Gastrocnemius medialis (tissue), 4 donors: ENCODE measurements at regions not wholly inside any gene's neighbourhood (a gene's known extent, or its start where the extent isn't known, plus 50 kb on each side); places are given as distances from the start of the nearest gene placed in this dataset.

Experiments
- POLR2A ChIP-seq, 2 donors: fragments of 450-650 bp; IDR thresholded peaks; one replicate each; pipeline ENCODE4 v1.6.1; 2017; ENCODE audit warnings: antibody characterized with exemption in 2 of 2, mild to moderate bottlenecking in 2 of 2, moderate library complexity in 2 of 2
- TF ChIP-seq, protein P1 (sequence below), 5 experiments: fragments of 450-650 bp in 3 of 5; fragments of 200-600 bp in 2 of 5; sonication (generic) in 2 of 5; IDR thresholded peaks in 4 of 5; conservative IDR thresholded peaks in 1 of 5; 1 replicate in 4 of 5; 2 replicates in 1 of 5; pipeline ENCODE4 v1.5.1; 2016 to 2019; ENCODE audit warnings: antibody characterized with exemption in 5 of 5, mild to moderate bottlenecking in 3 of 5, moderate library complexity in 3 of 5

GRCh38 chr19:34580055-34580336, 97.0 kb downstream of the SCGB2B2 start:
- TF ChIP-seq, protein P1, sequence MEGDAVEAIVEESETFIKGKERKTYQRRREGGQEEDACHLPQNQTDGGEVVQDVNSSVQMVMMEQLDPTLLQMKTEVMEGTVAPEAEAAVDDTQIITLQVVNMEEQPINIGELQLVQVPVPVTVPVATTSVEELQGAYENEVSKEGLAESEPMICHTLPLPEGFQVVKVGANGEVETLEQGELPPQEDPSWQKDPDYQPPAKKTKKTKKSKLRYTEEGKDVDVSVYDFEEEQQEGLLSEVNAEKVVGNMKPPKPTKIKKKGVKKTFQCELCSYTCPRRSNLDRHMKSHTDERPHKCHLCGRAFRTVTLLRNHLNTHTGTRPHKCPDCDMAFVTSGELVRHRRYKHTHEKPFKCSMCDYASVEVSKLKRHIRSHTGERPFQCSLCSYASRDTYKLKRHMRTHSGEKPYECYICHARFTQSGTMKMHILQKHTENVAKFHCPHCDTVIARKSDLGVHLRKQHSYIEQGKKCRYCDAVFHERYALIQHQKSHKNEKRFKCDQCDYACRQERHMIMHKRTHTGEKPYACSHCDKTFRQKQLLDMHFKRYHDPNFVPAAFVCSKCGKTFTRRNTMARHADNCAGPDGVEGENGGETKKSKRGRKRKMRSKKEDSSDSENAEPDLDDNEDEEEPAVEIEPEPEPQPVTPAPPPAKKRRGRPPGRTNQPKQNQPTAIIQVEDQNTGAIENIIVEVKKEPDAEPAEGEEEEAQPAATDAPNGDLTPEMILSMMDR (IDR thresholded peaks at IDR 0.05 in 4 of 5, conservative IDR thresholded peaks at IDR 0.05 in 1 of 5), result no peak
- TF ChIP-seq POLR2A (IDR thresholded peaks at IDR 0.05), result no peak
